HG03139 (cell line): ENCODE measurements at regions not wholly inside any gene's neighbourhood (a gene's known extent, or its start where the extent isn't known, plus 50 kb on each side); places are given as distances from the start of the nearest gene placed in this dataset.
"Not testable (repeated sequence)": the region's sequence is repeated elsewhere in the genome, so short reads cannot be mapped to it uniquely, and the experiment has no call there.

Experiments
- ATAC-seq: cut with Tn5 transposase; IDR thresholded peaks from one replicate; pipeline ENCODE4 v1.9.1; 2021; ENCODE audit not compliant: unreplicated experiment

- ATAC-seq: not testable (repeated sequence)
Measured at GRCh38 chr10:4401080-4401479, 424.9 kb upstream of the AKR1E2 start.

GRCh38 chr10:4399556-4399955, 426.5 kb upstream of the AKR1E2 start:
- ATAC-seq: no peak

- ATAC-seq: no peak
Measured at GRCh38 chr10:4398602-4399001, 427.4 kb upstream of the AKR1E2 start.

DNA sequence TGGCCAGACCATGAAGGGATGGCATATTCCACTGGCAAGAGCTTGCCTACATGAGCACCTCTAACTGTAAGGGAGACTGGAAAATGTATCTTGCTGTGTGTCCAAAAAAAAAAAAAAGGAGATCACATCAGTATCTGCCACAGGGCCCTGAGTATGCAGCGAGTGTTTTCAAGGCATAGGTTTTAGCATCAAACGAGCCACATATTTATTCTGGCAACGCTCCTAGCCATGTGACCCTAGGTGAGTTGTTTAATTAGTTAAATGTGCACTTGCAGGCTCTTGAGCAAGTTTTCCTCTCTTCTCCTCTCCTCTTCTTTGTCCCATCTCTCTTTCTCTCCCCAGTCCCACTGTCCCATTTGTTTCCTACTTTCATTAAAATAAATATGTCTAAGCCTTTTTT, 428.7 kb upstream of the AKR1E2 start:
- ATAC-seq: no peak

DNA sequence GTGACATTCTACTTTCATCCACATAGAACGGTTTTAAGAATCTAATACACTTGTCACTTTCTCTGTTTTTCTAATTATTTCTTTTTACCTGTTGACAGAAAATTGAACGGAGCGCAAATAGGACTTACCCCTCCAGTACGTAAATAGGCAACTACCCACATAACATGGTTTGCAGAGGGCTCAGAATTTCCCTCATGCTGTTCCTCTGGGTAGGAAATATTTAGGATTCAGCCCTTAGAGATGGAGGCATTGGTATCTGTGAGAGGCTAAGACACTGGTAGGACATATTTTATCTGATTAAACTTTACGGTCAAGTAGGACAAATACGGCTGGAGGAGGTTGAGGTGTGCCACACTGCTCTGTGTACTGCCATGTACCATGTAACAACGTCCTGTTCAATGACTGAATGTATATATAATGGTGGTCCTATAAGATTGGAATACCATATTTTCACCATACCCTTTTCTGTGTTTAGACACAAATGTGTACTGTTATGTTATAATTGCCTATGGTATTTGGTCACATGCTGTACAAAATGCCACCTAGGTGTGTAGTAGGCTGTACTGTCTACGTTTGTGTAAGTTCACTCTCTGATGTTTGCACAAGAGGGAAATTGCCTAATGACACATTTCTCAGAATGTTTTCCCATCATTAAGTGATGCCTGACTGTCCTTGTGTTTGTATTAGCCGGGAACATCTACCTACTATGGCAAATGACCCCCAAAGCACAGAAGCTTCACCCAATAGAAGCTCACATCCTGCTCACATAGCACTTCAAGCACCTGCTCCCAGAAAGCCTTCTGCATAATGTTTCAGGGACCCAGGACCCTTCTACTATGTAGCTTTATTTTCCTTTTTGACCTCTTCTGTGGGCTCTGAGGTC, 429.4 kb upstream of the AKR1E2 start:
- ATAC-seq: no peak

DNA sequence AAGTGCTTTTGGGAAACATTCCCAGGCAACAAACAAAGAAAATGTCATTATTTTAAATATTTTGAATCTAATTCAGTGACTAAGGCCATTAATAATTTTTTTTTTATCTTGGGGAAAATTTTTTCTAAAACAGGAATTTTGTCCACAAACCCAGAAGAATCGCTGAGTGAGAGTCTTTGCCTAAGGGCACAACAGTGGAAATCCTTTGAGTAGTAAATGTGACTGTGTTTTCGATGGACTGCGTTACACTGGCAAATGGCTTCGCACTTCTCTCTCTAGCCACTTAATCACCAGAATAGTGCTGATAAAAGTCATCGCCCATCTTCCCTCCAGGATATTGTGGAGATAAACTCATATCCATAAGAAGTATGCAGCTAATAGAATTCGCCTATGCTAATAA, 430.3 kb upstream of the AKR1E2 start:
- no peak for ATAC-seq

GRCh38 chr10:4394455-4394854, 431.6 kb upstream of the AKR1E2 start:
- ATAC-seq: not testable (repeated sequence)

DNA sequence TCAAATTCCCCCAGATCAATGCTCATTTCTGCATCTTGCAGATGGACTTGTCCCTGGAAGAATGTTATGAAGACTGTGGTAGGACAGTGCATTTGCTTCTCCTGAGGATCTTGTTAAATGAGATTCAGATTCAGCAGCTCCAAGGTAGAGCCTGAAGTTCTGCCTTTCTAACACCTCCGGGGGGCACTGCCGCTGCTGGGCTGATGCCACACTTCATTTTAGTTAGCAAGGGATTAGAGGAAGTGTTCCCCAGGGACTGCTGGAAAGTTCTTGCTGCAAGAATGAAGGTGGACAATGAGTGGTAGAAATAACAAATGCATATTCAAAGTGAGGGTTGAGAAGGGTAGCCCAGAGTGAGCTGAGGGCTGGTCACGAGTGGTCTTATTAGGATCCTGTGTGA, 434.3 kb upstream of the AKR1E2 start:
- ATAC-seq: no peak

DNA sequence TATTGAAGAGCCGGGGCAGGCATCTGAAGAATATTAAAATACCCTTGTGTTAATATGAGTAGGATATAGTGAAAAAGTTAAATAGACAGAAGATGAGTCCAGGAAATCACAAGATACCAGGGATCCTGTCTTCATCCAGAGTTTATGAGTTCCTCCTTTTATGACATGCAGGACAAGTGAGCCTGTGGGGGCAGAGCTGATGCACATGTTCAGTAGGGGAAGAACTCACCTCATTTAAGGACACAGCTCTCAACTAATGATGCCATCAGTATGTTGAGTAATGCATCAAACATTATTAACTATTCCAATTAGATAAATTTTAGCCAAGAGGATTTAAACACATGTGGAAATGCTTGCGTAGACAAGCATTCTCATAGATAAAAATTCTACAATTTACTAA, 435.8 kb upstream of the AKR1E2 start:
- ATAC-seq: no peak

DNA sequence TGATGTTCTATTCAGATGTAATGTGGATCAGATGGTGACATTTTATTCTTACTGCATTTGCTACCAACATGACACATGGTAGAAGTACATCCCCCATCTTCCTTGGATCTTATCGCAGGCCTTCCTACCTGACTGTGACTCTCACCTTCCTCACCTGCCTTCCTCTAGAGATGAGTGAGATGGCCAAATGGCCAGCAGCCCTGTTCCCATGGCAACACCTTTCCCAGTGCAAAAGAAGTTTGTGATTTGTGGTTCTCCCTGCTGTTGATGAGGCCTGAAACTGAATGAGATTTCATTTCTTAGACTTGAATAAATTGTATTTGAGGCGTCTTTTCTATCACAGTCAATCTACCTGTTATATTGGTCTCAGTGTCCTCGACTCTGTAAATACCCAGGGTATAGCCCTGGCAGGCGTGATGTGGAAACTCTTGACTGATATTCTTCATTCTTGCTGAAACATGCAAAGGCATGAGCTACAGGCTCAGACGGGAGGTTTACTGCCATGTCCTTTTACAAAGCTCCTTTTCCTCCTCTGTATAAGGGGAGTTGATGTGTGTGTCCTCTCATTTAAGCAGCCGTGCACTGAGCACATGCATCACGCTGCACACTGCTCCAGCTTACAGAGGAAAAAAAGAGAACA, 440.7 kb upstream of the AKR1E2 start:
- ATAC-seq: no peak

GRCh38 chr10:4384245-4384644, 441.8 kb upstream of the AKR1E2 start:
- ATAC-seq: no peak

DNA sequence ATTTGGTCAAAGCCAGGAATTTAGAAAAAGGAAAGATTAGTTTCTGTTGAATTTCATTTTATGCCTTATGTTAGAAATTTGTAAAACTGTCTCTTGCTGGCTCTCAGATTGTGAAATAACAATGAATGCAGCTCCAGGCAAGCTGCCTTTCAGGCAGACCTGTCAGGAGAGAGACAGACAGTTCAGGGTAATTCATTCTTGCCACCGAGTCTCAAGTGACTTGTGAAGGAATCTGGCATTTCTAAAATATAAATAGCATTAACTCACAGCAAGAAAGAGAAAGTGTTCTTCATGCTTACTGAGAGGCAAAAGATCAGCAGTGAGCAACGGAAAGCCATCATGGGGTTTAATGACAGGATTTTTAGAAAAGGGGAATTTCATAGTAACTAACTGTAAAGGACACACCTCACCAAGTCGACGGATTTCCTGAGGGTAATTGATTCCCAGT, 442.3 kb upstream of the AKR1E2 start:
- no peak for ATAC-seq

DNA sequence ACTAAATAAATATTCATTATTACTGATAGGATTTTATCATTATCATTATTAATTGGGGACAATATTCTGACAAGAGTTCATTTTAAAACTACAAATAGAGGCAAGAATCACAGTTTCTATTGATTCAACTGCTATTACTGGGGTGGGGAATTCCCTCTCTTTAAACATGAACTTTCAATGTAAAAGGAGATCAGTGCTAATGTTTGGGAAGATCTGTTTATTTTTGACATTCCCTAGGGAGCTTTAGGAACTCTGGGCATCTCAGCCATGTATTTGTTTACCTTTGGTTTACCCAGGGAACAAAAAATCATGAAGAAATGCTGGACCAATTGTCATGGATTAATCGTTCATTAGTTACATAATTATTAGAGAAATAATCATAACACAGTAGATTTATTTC, 443.2 kb upstream of the AKR1E2 start:
- no peak for ATAC-seq

DNA sequence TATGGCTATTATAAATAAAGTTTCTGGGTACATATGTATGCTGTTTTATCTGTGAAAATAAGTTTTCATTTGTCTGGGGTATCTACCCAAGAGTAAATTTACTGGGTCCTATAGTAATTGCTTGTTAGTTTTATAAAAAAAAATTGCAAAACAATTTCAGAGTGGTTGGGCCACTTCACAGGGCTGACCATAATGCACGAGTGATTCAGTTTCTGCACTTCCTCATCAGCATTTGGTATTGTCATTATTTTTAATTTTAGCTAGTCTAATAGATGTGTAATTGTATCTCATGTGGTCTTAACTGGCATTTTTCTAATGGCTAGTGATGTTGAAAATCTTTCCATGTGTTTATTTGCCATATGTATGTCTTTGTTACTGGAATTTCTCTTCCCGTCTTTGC, 452.4 kb upstream of the AKR1E2 start:
- ATAC-seq: no peak

- no peak for ATAC-seq
Measured at GRCh38 chr10:4373098-4373497, 452.9 kb upstream of the AKR1E2 start.

- no peak for ATAC-seq
Measured at GRCh38 chr10:4372601-4373000, 453.4 kb upstream of the AKR1E2 start.

- ATAC-seq: no peak
Measured at GRCh38 chr10:4371691-4372295, 454.2 kb upstream of the AKR1E2 start.

GRCh38 chr10:4370376-4370775, 455.6 kb upstream of the AKR1E2 start:
- no peak for ATAC-seq

DNA sequence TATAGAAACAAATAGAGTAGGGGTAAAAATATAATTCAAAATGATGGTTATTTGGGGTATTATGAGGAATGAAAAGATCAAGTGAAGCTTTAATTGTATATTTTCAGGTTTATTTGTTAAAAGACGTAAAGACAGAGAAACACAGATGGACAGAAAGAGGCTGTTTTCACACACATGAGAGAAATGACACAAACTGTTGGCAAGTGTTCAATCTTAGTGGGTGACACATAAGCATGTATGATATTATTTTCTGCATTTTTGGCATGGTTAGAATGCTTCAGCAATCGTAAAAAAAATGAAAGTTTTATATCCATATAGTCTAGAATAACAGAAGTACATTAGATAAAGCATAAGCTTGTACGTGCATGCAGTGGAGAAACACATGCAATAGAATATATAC, 464.4 kb upstream of the AKR1E2 start:
- ATAC-seq: no peak

DNA sequence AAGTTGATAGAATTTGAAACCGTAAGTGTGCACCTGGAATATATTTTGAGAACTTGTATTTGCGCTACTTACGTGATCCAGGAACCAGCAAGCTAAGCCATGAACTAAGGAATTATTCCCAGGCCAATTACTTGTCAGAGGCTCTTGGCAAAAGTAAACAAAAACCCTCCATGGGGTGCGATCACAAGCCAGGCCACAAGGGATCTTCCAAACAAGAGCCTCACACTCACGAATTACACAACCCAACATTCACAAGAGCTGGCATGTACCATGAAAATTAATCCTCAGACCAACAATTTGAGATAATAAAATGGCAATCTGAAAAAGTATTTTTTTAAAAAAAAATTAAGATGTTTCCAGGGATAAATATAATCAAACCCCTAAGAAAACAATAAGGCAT, 467.0 kb upstream of the AKR1E2 start:
- no peak for ATAC-seq

DNA sequence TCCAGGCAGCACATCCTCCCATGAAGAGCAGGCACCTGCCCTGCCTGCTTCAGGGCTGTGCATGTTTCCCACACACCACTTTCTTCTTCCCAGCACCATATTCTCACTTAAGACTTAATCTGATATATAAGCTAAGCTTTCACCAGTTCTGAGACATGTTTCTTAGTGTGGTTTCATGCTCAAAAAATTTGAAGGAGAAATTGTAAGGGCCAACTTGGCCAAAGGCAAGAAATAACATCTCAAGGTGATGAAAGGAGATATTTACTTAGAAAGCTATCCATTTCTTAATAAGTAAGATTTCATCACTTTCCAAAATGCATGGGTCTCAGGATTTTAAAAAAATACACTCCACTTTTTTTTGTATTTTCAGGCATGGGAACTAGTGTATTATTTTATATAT, 468.1 kb upstream of the AKR1E2 start:
- ATAC-seq: no peak

- ATAC-seq: no peak
Measured at GRCh38 chr10:4355350-4355749, 470.7 kb upstream of the AKR1E2 start.
